H1 (cell line): ENCODE measurements at regions not wholly inside any gene's neighbourhood (a gene's known extent, or its start where the extent isn't known, plus 50 kb on each side); places are given as distances from the start of the nearest gene placed in this dataset.

Source experiments
- CTCF ChIA-PET: fragments of 300-600 bp; sonication (Branson Sonifier 250); formaldehyde crosslinking; loops from one replicate; lab custom pipeline; 2021; ENCODE audit not compliant: partially characterized antibody; lab: Charles Lee
- POLR2A ChIA-PET: fragments of 300-600 bp; sonication (Branson Sonifier 250); formaldehyde crosslinking; loops from one replicate; lab custom pipeline; 2021; ENCODE audit warnings: inconsistent platforms; ENCODE audit not compliant: partially characterized antibody; lab: Charles Lee
- DNase-seq, 2 experiments: peaks; one replicate each; pipeline versions ENCODE4 v3.0.0 to v3.0.0-alpha.2; 2010 to 2022; ENCODE audit warnings: low spot score in 2 of 2, low read depth in 1 of 2, mixed read lengths in 1 of 2
- FAIRE-seq: peaks from 2 replicates; lab custom pipeline; 2011; peaks lifted over from hg19 to GRCh38; lab: Jason Lieb, UNC
- H2AFZ ChIP-seq: 2 replicates; pipeline ENCODE4 v1.8.1; 2012; ENCODE audit warnings: low read length, inconsistent platforms
- H2AK5ac ChIP-seq: 2 replicates; pipeline ENCODE4 v1.6.1; 2013; ENCODE audit warnings: low read depth, low read length
- H2BK120ac ChIP-seq: replicated peaks from 2 replicates; pipeline ENCODE3; 2013; ENCODE audit warnings: low read depth, low read length, inconsistent platforms
- H2BK12ac ChIP-seq: 2 replicates; pipeline ENCODE4 v1.6.1; 2013; ENCODE audit warnings: low read depth, low read length
- H2BK15ac ChIP-seq: 2 replicates; pipeline ENCODE4 v1.6.1; 2013; ENCODE audit warnings: low read length
- H2BK20ac ChIP-seq: 2 replicates; pipeline ENCODE4 v1.6.1; 2013; ENCODE audit warnings: low read length
- H2BK5ac ChIP-seq: 2 replicates; pipeline ENCODE4 v1.6.1; 2013; ENCODE audit warnings: low read depth, low read length
- H3K14ac ChIP-seq: 2 replicates; pipeline ENCODE4 v1.6.1; 2013; ENCODE audit warnings: inconsistent platforms; ENCODE audit not compliant: insufficient read length
- H3K18ac ChIP-seq: 2 replicates; pipeline ENCODE4 v1.6.1; 2013; ENCODE audit warnings: low read length; ENCODE audit errors: extremely low read depth
- H3K23ac ChIP-seq: 2 replicates; pipeline ENCODE4 v1.6.1; 2013; ENCODE audit warnings: inconsistent platforms; ENCODE audit not compliant: insufficient read length
- H3K23me2 ChIP-seq: 2 replicates; pipeline ENCODE4 v1.6.1; 2013; ENCODE audit warnings: low read depth, low read length
- H3K27ac ChIP-seq: 2 replicates; pipeline ENCODE4 v1.6.1; 2011; ENCODE audit warnings: low read depth, low read length, inconsistent platforms
- H3K27me3 ChIP-seq, 4 experiments: replicated peaks in 1 of 4; 1 replicate in 1 of 4; 2 replicates in 3 of 4; pipeline versions ENCODE4 v1.6.1 to v1.8.1; 2011 to 2013; ENCODE audit warnings: low read length in 3 of 4, mild to moderate bottlenecking in 3 of 4, inconsistent platforms in 2 of 4, mixed read lengths in 2 of 4, moderate library complexity in 1 of 4; ENCODE audit not compliant: control insufficient read depth in 3 of 4, insufficient read depth in 3 of 4; ENCODE audit errors: extremely low read depth in 1 of 4
- H3K36me3 ChIP-seq, 4 experiments: 2 replicates each; pipeline versions ENCODE4 v1.6.1 to v1.8.1; 2011 to 2013; ENCODE audit warnings: mild to moderate bottlenecking in 4 of 4, low read length in 3 of 4, moderate library complexity in 2 of 4, control low read depth in 1 of 4, inconsistent platforms in 1 of 4; ENCODE audit not compliant: insufficient read depth in 4 of 4, control insufficient read depth in 2 of 4
- H3K4ac ChIP-seq: replicated peaks from 2 replicates; pipeline ENCODE3; 2013; ENCODE audit warnings: low read length, low read depth, mixed read lengths, inconsistent platforms; ENCODE audit not compliant: insufficient read length
- H3K4me1 ChIP-seq, 4 experiments: replicated peaks in 1 of 4; 1 replicate in 1 of 4; 2 replicates in 3 of 4; pipeline versions ENCODE4 v1.6.1 to v1.8.1; 2011 to 2013; ENCODE audit warnings: low read length in 3 of 4, inconsistent platforms in 2 of 4, mixed read lengths in 1 of 4; ENCODE audit not compliant: insufficient read depth in 4 of 4, control insufficient read depth in 3 of 4
- H3K4me2 ChIP-seq, 2 experiments: 2 replicates each; pipeline versions ENCODE4 v1.6.1 to v1.8.1; 2011 to 2013; ENCODE audit warnings: low read depth in 2 of 2, low read length in 2 of 2, control low read depth in 1 of 2, inconsistent platforms in 1 of 2, mild to moderate bottlenecking in 1 of 2; ENCODE audit not compliant: insufficient read depth in 1 of 2
- H3K4me3 ChIP-seq, 4 experiments: fragments of 200-600, 300-600 bp in 1 of 4; sonication (generic), shearing (Covaris generic), sonication (Bioruptor Twin) in 1 of 4; 2 replicates each; pipeline versions ENCODE4 v1.5.1 to v1.8.1; 2011 to 2016; ENCODE audit warnings: low read length in 4 of 4, low read depth in 3 of 4, control low read depth in 2 of 4, inconsistent platforms in 2 of 4, mild to moderate bottlenecking in 2 of 4, mixed read lengths in 1 of 4, moderate library complexity in 1 of 4; ENCODE audit not compliant: insufficient read depth in 2 of 4; ENCODE audit errors: extremely low read depth in 1 of 4
- H3K56ac ChIP-seq: replicated peaks from 2 replicates; pipeline ENCODE3; 2013; ENCODE audit warnings: low read depth, mild to moderate bottlenecking, mixed read lengths, low read length, inconsistent platforms; ENCODE audit not compliant: insufficient read length
- H3K79me1 ChIP-seq: 2 replicates; pipeline ENCODE4 v1.6.1; 2013; ENCODE audit warnings: low read depth, low read length, control low read depth
- H3K79me2 ChIP-seq, 2 experiments: 2 replicates each; pipeline versions ENCODE4 v1.6.1 to v1.8.1; 2012 to 2013; ENCODE audit warnings: low read length in 2 of 2, mild to moderate bottlenecking in 2 of 2, inconsistent platforms in 1 of 2; ENCODE audit not compliant: insufficient read depth in 2 of 2, control insufficient read depth in 1 of 2
- H3K9ac ChIP-seq, 4 experiments: replicated peaks in 1 of 4; 1 replicate in 1 of 4; 2 replicates in 3 of 4; pipeline versions ENCODE4 v1.6.1 to v1.8.1; 2011 to 2013; ENCODE audit warnings: low read depth in 3 of 4, low read length in 3 of 4, control low read depth in 2 of 4, mild to moderate bottlenecking in 2 of 4, moderate library complexity in 2 of 4, inconsistent platforms in 1 of 4; ENCODE audit errors: extremely low read depth in 1 of 4
- H3K9me3 ChIP-seq, 2 experiments: 2 replicates each; pipeline versions ENCODE4 v1.6.1 to v1.8.1; 2012 to 2013; ENCODE audit warnings: mild to moderate bottlenecking in 2 of 2, moderate library complexity in 2 of 2, control low read depth in 1 of 2, inconsistent platforms in 1 of 2, low read depth in 1 of 2, low read length in 1 of 2, mixed read lengths in 1 of 2; ENCODE audit not compliant: insufficient read depth in 2 of 2
- H4K20me1 ChIP-seq, 2 experiments: replicated peaks in 1 of 2; 2 replicates each; pipeline versions ENCODE3 to v1.8.1; 2011 to 2013; ENCODE audit warnings: inconsistent platforms in 2 of 2, low read length in 2 of 2, mild to moderate bottlenecking in 1 of 2; ENCODE audit not compliant: insufficient read depth in 2 of 2, control insufficient read depth in 1 of 2
- H4K5ac ChIP-seq: 2 replicates; pipeline ENCODE4 v1.6.1; 2013; ENCODE audit warnings: low read length, low read depth, mixed read lengths, inconsistent platforms; ENCODE audit not compliant: insufficient read length
- H4K8ac ChIP-seq: 2 replicates; pipeline ENCODE4 v1.8.0; 2013; ENCODE audit warnings: mild to moderate bottlenecking, moderate library complexity, low read length, inconsistent platforms; ENCODE audit not compliant: insufficient read depth; ENCODE audit errors: extremely low read depth
- H4K91ac ChIP-seq: replicated peaks from 2 replicates; pipeline ENCODE3; 2013; ENCODE audit warnings: low read length, mixed read lengths, inconsistent platforms; ENCODE audit not compliant: insufficient read length
- CBX5 ChIP-seq: fragments of 300-800, 300-1000 bp; sonication (generic); IDR thresholded peaks from 2 replicates; pipeline ENCODE4 v1.7.1; 2016; ENCODE audit warnings: antibody characterized with exemption, low read length, low read depth
- CHD2 ChIP-seq: IDR thresholded peaks from 2 replicates; pipeline ENCODE4 v1.6.1; 2012; ENCODE audit warnings: low read length, improper control_type of control experiment
- CTBP2 ChIP-seq: IDR thresholded peaks from 2 replicates; pipeline ENCODE4 v1.7.0; 2011; ENCODE audit warnings: borderline replicate concordance, mild to moderate bottlenecking, moderate library complexity, mixed read lengths, low read length; ENCODE audit not compliant: insufficient read depth, insufficient read length
- HDAC2 ChIP-seq, 2 experiments: fragments of 300-600 bp in 1 of 2; sonication (generic) in 1 of 2; IDR thresholded peaks; 2 replicates each; pipeline ENCODE4 v1.6.1; 2011 to 2012; ENCODE audit warnings: low read depth in 2 of 2, low read length in 2 of 2, mild to moderate bottlenecking in 2 of 2, moderate library complexity in 2 of 2, borderline replicate concordance in 1 of 2, inconsistent platforms in 1 of 2
- HDAC6 ChIP-seq: IDR thresholded peaks from one replicate; pipeline ENCODE4 v1.7.1; 2012; ENCODE audit warnings: low read depth, mild to moderate bottlenecking, inconsistent platforms, low read length, moderate library complexity
- JUN ChIP-seq: IDR thresholded peaks from 2 replicates; pipeline ENCODE4 v1.6.1; 2011; ENCODE audit warnings: low read depth, mild to moderate bottlenecking, improper control_type of control experiment, low read length
- PHF8 ChIP-seq: fragments of 200-600 bp; sonication (generic); conservative IDR thresholded peaks from 2 replicates; pipeline ENCODE4 v1.7.1; 2012; ENCODE audit warnings: low read depth, mild to moderate bottlenecking, inconsistent platforms, low read length, moderate library complexity
- TCF12 ChIP-seq: IDR thresholded peaks from 2 replicates; pipeline ENCODE4 v1.6.1; 2011; ENCODE audit warnings: low read depth, mild to moderate bottlenecking, low read length
- YY1 ChIP-seq: IDR thresholded peaks from 2 replicates; pipeline ENCODE4 v1.6.1; 2011; ENCODE audit warnings: low read depth, mild to moderate bottlenecking, low read length

DNA sequence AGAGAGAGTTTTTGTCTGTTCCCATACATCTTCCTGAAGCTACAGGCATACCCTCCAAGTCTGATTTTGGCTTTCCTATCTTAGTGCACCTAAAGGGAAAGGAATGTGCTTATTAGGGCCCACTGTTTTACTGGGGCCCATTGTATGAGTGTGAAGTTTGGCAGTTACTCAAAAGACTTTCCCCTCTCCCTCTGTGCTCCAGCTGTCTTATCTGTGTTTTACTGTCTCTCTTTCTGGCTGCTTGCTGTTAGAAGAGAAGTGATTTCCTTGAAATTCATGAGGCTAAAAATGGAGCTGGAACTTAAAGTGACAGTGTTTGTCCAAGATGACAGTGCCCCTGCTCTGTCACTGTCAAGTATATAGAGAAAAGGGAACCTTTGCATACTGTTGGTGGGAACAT is 436.2 kb downstream of the OCA2 start (continued):
- TF ChIP-seq YY1 (no peak), HDAC6 (no peak)

- Histone ChIP-seq H3K23me2 (no peaks in the 10 kb centered on the region), H3K27ac (no peak overlapping the region), H3K18ac (no peak overlapping the region), H3K9ac (no peak overlapping the region), H3K36me3 (no peaks in the 10 kb centered on the region; a peak in 1 of 8 replicates), H2AK5ac (no peak overlapping the region), H3K27me3 (no peaks in the 10 kb centered on the region), H2BK15ac (no peak overlapping the region), H3K23ac (no peak overlapping the region), H2BK12ac (no peak overlapping the region), H3K9me3 (peaks cover 8 to 9% of the 10 kb centered on the region in 2 experiments; a peak in 2 of 4 replicates), H2BK120ac (no peak overlapping the region), H2BK20ac (no peak overlapping the region), H2BK5ac (no peak overlapping the region), H3K4me1 (no peaks in the 10 kb centered on the region), H3K4me3 (no peak overlapping the region), H4K91ac (no peak overlapping the region), H3K79me1 (no peaks in the 10 kb centered on the region), H3K79me2 (no peaks in the 10 kb centered on the region), H3K4me2 (no peak overlapping the region), H3K56ac (no peak overlapping the region), H4K8ac (no peak overlapping the region; the same call in 1 of the 2 replicates), H3K14ac (no peak overlapping the region), H3K4ac (no peak overlapping the region), H2AFZ (no peak overlapping the region), H4K5ac (no peak overlapping the region), H4K20me1 (no peaks in the 10 kb centered on the region)
- ChIA-PET POLR2A (no interaction called here), CTCF (interaction anchor here (1.0 kb wide), 1 partner anchor 13 kb away, joined by 3 read pairs; no protein-coding TSS in a partner anchor)
- no peak for DNase-seq
- no peak for FAIRE-seq
- TF ChIP-seq TCF12 (no peak), HDAC2 (IDR thresholded peaks at IDR 0.05; ENCODE audit: borderline replicate concordance in 1 of 2, low read depth in 2 of 2, low read length in 2 of 2) (no peak), YY1 (no peak), PHF8 (no peak), JUN (no peak), CTBP2 (no peak), CHD2 (no peak), CBX5 (no peak)
These were observed 438.4 kb downstream of the OCA2 start for GRCh38 chr15:27660676-27661075.
